T-helper 1 cell treated with Interleukin-12 subunit alpha and Interleukin-12 subunit beta and Interleukin-4 antibody, amounts not matched to agents 30 μg/mL and 1 μg/mL, for 36 hours (primary cell): ENCODE measurements at regions not wholly inside any gene's neighbourhood (a gene's known extent, or its start where the extent isn't known, plus 50 kb on each side); places are given as distances from the start of the nearest gene placed in this dataset.

Experiments
- H3K27ac Mint-ChIP-seq: one replicate; pipeline ENCODE4 v1.8.0; 2021; ENCODE audit warnings: mild to moderate bottlenecking, mixed read lengths
- H3K27me3 Mint-ChIP-seq: one replicate; pipeline ENCODE4 v1.8.0; 2021; ENCODE audit warnings: low read depth, mixed read lengths
- H3K36me3 Mint-ChIP-seq: one replicate; pipeline ENCODE4 v1.8.0; 2021; ENCODE audit warnings: low read depth, mixed read lengths
- H3K4me1 Mint-ChIP-seq: one replicate; pipeline ENCODE4 v1.8.0; 2021; ENCODE audit warnings: low read depth, mixed read lengths
- H3K4me3 Mint-ChIP-seq: one replicate; pipeline ENCODE4 v1.8.0; 2021; ENCODE audit warnings: mild to moderate bottlenecking, moderate library complexity, mixed read lengths
- H3K9me3 Mint-ChIP-seq: one replicate; pipeline ENCODE4 v1.8.0; 2021; ENCODE audit warnings: mixed read lengths

- Mint-ChIP-seq H3K27me3 (no peaks in the 10 kb centered on the region), H3K36me3 (no peaks in the 10 kb centered on the region), H3K27ac (no peak overlapping the region), H3K9me3 (peaks cover 7% of the 10 kb centered on the region), H3K4me3 (no peak overlapping the region), H3K4me1 (no peaks in the 10 kb centered on the region)
Measured at GRCh38 chr10:123408660-123409059, 254.5 kb downstream of the BUB3 start.

- Mint-ChIP-seq H3K4me1 (no peaks in the 10 kb centered on the region), H3K4me3 (no peak overlapping the region), H3K36me3 (no peaks in the 10 kb centered on the region), H3K27ac (no peak overlapping the region), H3K27me3 (no peaks in the 10 kb centered on the region), H3K9me3 (peaks cover 4% of the 10 kb centered on the region)
Measured at GRCh38 chr10:123409426-123409825, 255.2 kb downstream of the BUB3 start.

- Mint-ChIP-seq H3K27me3 (no peaks in the 10 kb centered on the region), H3K4me1 (no peaks in the 10 kb centered on the region), H3K9me3 (no peaks in the 10 kb centered on the region), H3K27ac (no peak overlapping the region), H3K36me3 (no peaks in the 10 kb centered on the region), H3K4me3 (no peak overlapping the region)
Measured at GRCh38 chr10:123409884-123410283, 255.7 kb downstream of the BUB3 start.

- Mint-ChIP-seq H3K4me1 (no peaks in the 10 kb centered on the region), H3K27ac (no peak overlapping the region), H3K4me3 (no peak overlapping the region), H3K9me3 (no peaks in the 10 kb centered on the region), H3K36me3 (no peaks in the 10 kb centered on the region), H3K27me3 (peaks cover 3% of the 10 kb centered on the region)
Measured at GRCh38 chr10:123413353-123413752, 252.8 kb upstream of the GPR26 start.

- no peaks in the 10 kb centered on the region for H3K36me3 Mint-ChIP-seq
- no peaks in the 10 kb centered on the region for H3K9me3 Mint-ChIP-seq
- H3K4me3 Mint-ChIP-seq: no peak overlapping the region
- no peaks in the 10 kb centered on the region for H3K4me1 Mint-ChIP-seq
- H3K27ac Mint-ChIP-seq: no peak overlapping the region
- H3K27me3 Mint-ChIP-seq: peaks cover 3% of the 10 kb centered on the region
Measured at GRCh38 chr10:123415523-123415922, 250.6 kb upstream of the GPR26 start.

GRCh38 chr10:123417414-123417813 is 248.7 kb upstream of the GPR26 start:
- Mint-ChIP-seq H3K36me3 (no peaks in the 10 kb centered on the region), H3K27ac (no peak overlapping the region), H3K9me3 (no peaks in the 10 kb centered on the region), H3K4me3 (no peak overlapping the region), H3K27me3 (peaks cover 3% of the 10 kb centered on the region), H3K4me1 (no peaks in the 10 kb centered on the region)

GRCh38 chr10:123421461-123421860 is 244.7 kb upstream of the GPR26 start:
- peaks cover 6% of the 10 kb centered on the region for H3K27me3 Mint-ChIP-seq
- H3K36me3 Mint-ChIP-seq: no peaks in the 10 kb centered on the region
- no peaks in the 10 kb centered on the region for H3K4me1 Mint-ChIP-seq
- H3K27ac Mint-ChIP-seq: no peak overlapping the region
- H3K9me3 Mint-ChIP-seq: no peaks in the 10 kb centered on the region
- H3K4me3 Mint-ChIP-seq: no peak overlapping the region

GRCh38 chr10:123422261-123422660 is 243.9 kb upstream of the GPR26 start:
- H3K27ac Mint-ChIP-seq: no peak overlapping the region
- no peak overlapping the region for H3K4me3 Mint-ChIP-seq
- H3K4me1 Mint-ChIP-seq: no peaks in the 10 kb centered on the region
- peaks cover 6% of the 10 kb centered on the region for H3K27me3 Mint-ChIP-seq
- no peaks in the 10 kb centered on the region for H3K36me3 Mint-ChIP-seq
- no peaks in the 10 kb centered on the region for H3K9me3 Mint-ChIP-seq

GRCh38 chr10:123424537-123424936 is 241.6 kb upstream of the GPR26 start:
- no peak overlapping the region for H3K27ac Mint-ChIP-seq
- H3K4me3 Mint-ChIP-seq: no peak overlapping the region
- H3K9me3 Mint-ChIP-seq: no peaks in the 10 kb centered on the region
- H3K27me3 Mint-ChIP-seq: peaks cover 8% of the 10 kb centered on the region
- no peaks in the 10 kb centered on the region for H3K36me3 Mint-ChIP-seq
- H3K4me1 Mint-ChIP-seq: no peaks in the 10 kb centered on the region

- H3K9me3 Mint-ChIP-seq: no peaks in the 10 kb centered on the region
- no peaks in the 10 kb centered on the region for H3K4me1 Mint-ChIP-seq
- no peak overlapping the region for H3K27ac Mint-ChIP-seq
- H3K36me3 Mint-ChIP-seq: no peaks in the 10 kb centered on the region
- H3K27me3 Mint-ChIP-seq: peaks cover 8% of the 10 kb centered on the region
- H3K4me3 Mint-ChIP-seq: no peak overlapping the region
Measured at GRCh38 chr10:123425680-123426079, 240.5 kb upstream of the GPR26 start.

GRCh38 chr10:123427165-123427786 is 238.9 kb upstream of the GPR26 start:
- Mint-ChIP-seq H3K9me3 (no peaks in the 10 kb centered on the region), H3K27me3 (peaks cover 8% of the 10 kb centered on the region), H3K27ac (no peak overlapping the region), H3K4me3 (no peak overlapping the region), H3K4me1 (no peaks in the 10 kb centered on the region), H3K36me3 (no peaks in the 10 kb centered on the region)

- Mint-ChIP-seq H3K4me1 (no peaks in the 10 kb centered on the region), H3K4me3 (no peak overlapping the region), H3K27me3 (peaks cover 8% of the 10 kb centered on the region), H3K27ac (no peak overlapping the region), H3K36me3 (no peaks in the 10 kb centered on the region), H3K9me3 (no peaks in the 10 kb centered on the region)
Measured at GRCh38 chr10:123428391-123428790, 237.8 kb upstream of the GPR26 start.

GRCh38 chr10:123429706-123430221 is 236.4 kb upstream of the GPR26 start:
- Mint-ChIP-seq H3K27ac (no peak overlapping the region), H3K4me3 (no peak overlapping the region), H3K36me3 (no peaks in the 10 kb centered on the region), H3K9me3 (no peaks in the 10 kb centered on the region), H3K4me1 (no peaks in the 10 kb centered on the region), H3K27me3 (peaks cover 8% of the 10 kb centered on the region)

GRCh38 chr10:123433539-123433938 is 232.6 kb upstream of the GPR26 start:
- Mint-ChIP-seq H3K36me3 (no peaks in the 10 kb centered on the region), H3K4me1 (no peaks in the 10 kb centered on the region), H3K4me3 (no peak overlapping the region), H3K27ac (no peak overlapping the region), H3K9me3 (no peaks in the 10 kb centered on the region), H3K27me3 (no peaks in the 10 kb centered on the region)

- no peaks in the 10 kb centered on the region for H3K36me3 Mint-ChIP-seq
- no peak overlapping the region for H3K27ac Mint-ChIP-seq
- H3K27me3 Mint-ChIP-seq: no peaks in the 10 kb centered on the region
- H3K9me3 Mint-ChIP-seq: no peaks in the 10 kb centered on the region
- H3K4me3 Mint-ChIP-seq: no peak overlapping the region
- H3K4me1 Mint-ChIP-seq: no peaks in the 10 kb centered on the region
Measured at GRCh38 chr10:123434435-123435039, 231.6 kb upstream of the GPR26 start.
